ENCODE measurements at regions not wholly inside any gene's neighbourhood (a gene's known extent, or its start where the extent isn't known, plus 50 kb on each side); places are given as distances from the start of the nearest gene placed in this dataset.
"Not testable (repeated sequence)": the region's sequence is repeated elsewhere in the genome, so short reads cannot be mapped to it uniquely, and the experiment has no call there.

GRCh38 chr7:8871716-8872115, 438.3 kb downstream of the NXPH1 start:
- H3K27me3 Mint-ChIP-seq: no peaks in the 10 kb centered on the region
- H3K9me3 Mint-ChIP-seq (ENCODE audit: low read depth): no peaks in the 10 kb centered on the region
- DNase-seq (ENCODE audit: low spot score, unreplicated experiment): no peak
- H3K4me3 Mint-ChIP-seq (ENCODE audit: low read depth): no peak overlapping the region
- H3K27ac Mint-ChIP-seq: no peak overlapping the region
- no peaks in the 10 kb centered on the region for H3K4me1 Mint-ChIP-seq (ENCODE audit: low read depth)
- no peaks in the 10 kb centered on the region for H3K36me3 Mint-ChIP-seq (ENCODE audit: insufficient read depth)
- TF ChIP-seq CTCF (IDR thresholded peaks at IDR 0.05; ENCODE audit: unreplicated experiment): no peak

- H3K27me3 Mint-ChIP-seq: no peaks in the 10 kb centered on the region
- DNase-seq (ENCODE audit: low spot score, unreplicated experiment): no peak
- H3K36me3 Mint-ChIP-seq (ENCODE audit: insufficient read depth): no peaks in the 10 kb centered on the region
- no peak for TF ChIP-seq CTCF (IDR thresholded peaks at IDR 0.05; ENCODE audit: unreplicated experiment)
- H3K27ac Mint-ChIP-seq: no peak overlapping the region
- H3K4me3 Mint-ChIP-seq (ENCODE audit: low read depth): no peak overlapping the region
- no peaks in the 10 kb centered on the region for H3K4me1 Mint-ChIP-seq (ENCODE audit: low read depth)
- no peaks in the 10 kb centered on the region for H3K9me3 Mint-ChIP-seq (ENCODE audit: low read depth)
These were observed 448.5 kb downstream of the NXPH1 start for GRCh38 chr7:8881916-8882315.

- Mint-ChIP-seq H3K9me3 (ENCODE audit: low read depth) (peaks cover 5% of the 10 kb centered on the region), H3K27me3 (no peaks in the 10 kb centered on the region), H3K4me3 (ENCODE audit: low read depth) (no peak overlapping the region), H3K4me1 (ENCODE audit: low read depth) (no peaks in the 10 kb centered on the region), H3K27ac (no peak overlapping the region), H3K36me3 (ENCODE audit: insufficient read depth) (peaks cover 1% of the 10 kb centered on the region)
- no peak for TF ChIP-seq CTCF (IDR thresholded peaks at IDR 0.05; ENCODE audit: unreplicated experiment)
- DNase-seq (ENCODE audit: low spot score, unreplicated experiment): no peak
These were observed 452.1 kb downstream of the NXPH1 start for GRCh38 chr7:8885480-8886000.

- H3K9me3 Mint-ChIP-seq (ENCODE audit: low read depth); DNase-seq (ENCODE audit: low spot score, unreplicated experiment); H3K36me3 Mint-ChIP-seq (ENCODE audit: insufficient read depth); H3K27ac Mint-ChIP-seq; H3K4me1 Mint-ChIP-seq (ENCODE audit: low read depth); H3K4me3 Mint-ChIP-seq (ENCODE audit: low read depth); H3K27me3 Mint-ChIP-seq: not testable (repeated sequence)
These were observed 456.9 kb downstream of the NXPH1 start for GRCh38 chr7:8890346-8890745.

GRCh38 chr7:8893775-8894174, 460.4 kb downstream of the NXPH1 start:
- DNase-seq (ENCODE audit: low spot score, unreplicated experiment): no peak
- no peak for TF ChIP-seq CTCF (IDR thresholded peaks at IDR 0.05; ENCODE audit: unreplicated experiment)
- Mint-ChIP-seq H3K9me3 (ENCODE audit: low read depth) (peaks cover 7% of the 10 kb centered on the region), H3K36me3 (ENCODE audit: insufficient read depth) (peaks cover 2% of the 10 kb centered on the region), H3K27me3 (no peaks in the 10 kb centered on the region), H3K27ac (no peak overlapping the region), H3K4me1 (ENCODE audit: low read depth) (peaks cover 7% of the 10 kb centered on the region), H3K4me3 (ENCODE audit: low read depth) (no peak overlapping the region)

- Mint-ChIP-seq H3K27me3 (no peaks in the 10 kb centered on the region), H3K27ac (no peak overlapping the region), H3K4me3 (ENCODE audit: low read depth) (no peak overlapping the region), H3K4me1 (ENCODE audit: low read depth) (peaks cover 2% of the 10 kb centered on the region), H3K36me3 (ENCODE audit: insufficient read depth) (no peaks in the 10 kb centered on the region), H3K9me3 (ENCODE audit: low read depth) (no peaks in the 10 kb centered on the region)
- no peak for TF ChIP-seq CTCF (IDR thresholded peaks at IDR 0.05; ENCODE audit: unreplicated experiment)
- no peak for DNase-seq (ENCODE audit: low spot score, unreplicated experiment)
These were observed 473.1 kb downstream of the NXPH1 start for GRCh38 chr7:8906396-8907075.
